GM23248 (cell line): ENCODE measurements at regions not wholly inside any gene's neighbourhood (a gene's known extent, or its start where the extent isn't known, plus 50 kb on each side); places are given as distances from the start of the nearest gene placed in this dataset.

Source experiments
- EZH2 ChIP-seq: fragments of 200-600 bp; sonication (generic); IDR thresholded peaks from 2 replicates; pipeline ENCODE4 v1.6.1; 2018; ENCODE audit warnings: antibody characterized with exemption, mild to moderate bottlenecking; ENCODE audit not compliant: insufficient read depth, poor library complexity, severe bottlenecking
- EZH2phosphoT487 ChIP-seq: fragments of 200-600 bp; sonication (generic); IDR thresholded peaks from 2 replicates; pipeline ENCODE4 v1.6.1; 2018; ENCODE audit warnings: antibody characterized with exemption, moderate library complexity, mild to moderate bottlenecking, low read depth; ENCODE audit not compliant: insufficient read depth

GRCh38 chr2:147792966-147793617 lies 51.7 kb upstream of the ACVR2A start:
- TF ChIP-seq EZH2phosphoT487 (no peak), EZH2 (no peak)
